ENCODE measurements at regions not wholly inside any gene's neighbourhood (a gene's known extent, or its start where the extent isn't known, plus 50 kb on each side); places are given as distances from the start of the nearest gene placed in this dataset.

- DNase-seq, result no peak
- Histone ChIP-seq H3K36me3 (no peaks in the 10 kb centered on the region), H3K9me3 (no peaks in the 10 kb centered on the region), H3K4me3 (no peak overlapping the region), H3K27me3 (no peaks in the 10 kb centered on the region), H3K4me1 (no peaks in the 10 kb centered on the region), H3K27ac (no peak overlapping the region)
- TF ChIP-seq, protein P1, sequence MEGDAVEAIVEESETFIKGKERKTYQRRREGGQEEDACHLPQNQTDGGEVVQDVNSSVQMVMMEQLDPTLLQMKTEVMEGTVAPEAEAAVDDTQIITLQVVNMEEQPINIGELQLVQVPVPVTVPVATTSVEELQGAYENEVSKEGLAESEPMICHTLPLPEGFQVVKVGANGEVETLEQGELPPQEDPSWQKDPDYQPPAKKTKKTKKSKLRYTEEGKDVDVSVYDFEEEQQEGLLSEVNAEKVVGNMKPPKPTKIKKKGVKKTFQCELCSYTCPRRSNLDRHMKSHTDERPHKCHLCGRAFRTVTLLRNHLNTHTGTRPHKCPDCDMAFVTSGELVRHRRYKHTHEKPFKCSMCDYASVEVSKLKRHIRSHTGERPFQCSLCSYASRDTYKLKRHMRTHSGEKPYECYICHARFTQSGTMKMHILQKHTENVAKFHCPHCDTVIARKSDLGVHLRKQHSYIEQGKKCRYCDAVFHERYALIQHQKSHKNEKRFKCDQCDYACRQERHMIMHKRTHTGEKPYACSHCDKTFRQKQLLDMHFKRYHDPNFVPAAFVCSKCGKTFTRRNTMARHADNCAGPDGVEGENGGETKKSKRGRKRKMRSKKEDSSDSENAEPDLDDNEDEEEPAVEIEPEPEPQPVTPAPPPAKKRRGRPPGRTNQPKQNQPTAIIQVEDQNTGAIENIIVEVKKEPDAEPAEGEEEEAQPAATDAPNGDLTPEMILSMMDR (IDR thresholded peaks at IDR 0.05), result no peak
- ATAC-seq, result no peak
- FAIRE-seq, result no peak
- WGBS, 2 donors, result 63 to 72% methylated on average over 4 of the region's 4 CpGs
- intact Hi-C loops (cut with DNase I), result no loop called here
These were observed 492.0 kb upstream of the SOX5 start for GRCh38 chr12:24441458-24441857.

- H3K27ac ChIP-seq, result no peak overlapping the region
- FAIRE-seq (no peak), DNase-seq (no peak), ATAC-seq (no peak)
- intact Hi-C loops (cut with DNase I), result no loop called here
- no peaks in the 10 kb centered on the region for H3K9me3 ChIP-seq
- TF ChIP-seq, protein P1 (IDR thresholded peaks at IDR 0.05), result no peak
- no peaks in the 10 kb centered on the region for H3K27me3 ChIP-seq
- no peaks in the 10 kb centered on the region for H3K36me3 ChIP-seq
- H3K4me3 ChIP-seq, result no peak overlapping the region
- H3K4me1 ChIP-seq, result no peaks in the 10 kb centered on the region
- WGBS, 2 donors, result 39 to 42% methylated on average over 4 of the region's 4 CpGs
These were observed 487.2 kb upstream of the SOX5 start for GRCh38 chr12:24436667-24437066.

GRCh38 chr12:24431872-24432271 lies 482.4 kb upstream of the SOX5 start:
- H3K36me3 ChIP-seq, result no peaks in the 10 kb centered on the region
- no peak overlapping the region for H3K27ac ChIP-seq
- H3K27me3 ChIP-seq, result no peaks in the 10 kb centered on the region
- H3K9me3 ChIP-seq, result no peaks in the 10 kb centered on the region
- TF ChIP-seq, protein P1 (IDR thresholded peaks at IDR 0.05), result no peak
- no peak for DNase-seq
- FAIRE-seq, result no peak
- intact Hi-C loops (cut with DNase I), result no loop called here
- H3K4me3 ChIP-seq, result no peak overlapping the region
- no peak for ATAC-seq
- WGBS, 2 donors, result 71 to 84% methylated on average over 1 of the region's 1 CpG
- H3K4me1 ChIP-seq, result no peaks in the 10 kb centered on the region

DNA sequence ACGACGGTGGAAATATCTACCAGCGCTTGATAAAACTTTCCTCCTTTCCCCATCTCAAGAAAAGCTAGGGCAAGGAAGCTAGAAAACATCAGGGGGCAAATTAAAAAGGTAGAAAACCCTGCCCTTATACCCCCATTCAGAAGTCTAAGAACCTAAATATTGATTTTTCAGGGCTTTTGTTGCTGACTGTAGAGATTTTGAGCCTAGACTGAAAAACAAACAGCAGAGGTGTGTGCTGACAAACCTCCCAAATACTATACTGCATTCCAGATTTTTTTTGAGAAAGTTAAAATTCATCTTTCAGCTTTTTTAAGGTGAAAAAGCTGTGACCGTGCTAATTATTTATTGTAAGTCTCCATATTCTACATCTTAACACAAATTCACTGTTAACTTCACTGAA lies 478.3 kb upstream of the SOX5 start:
- TF ChIP-seq, protein P1 (IDR thresholded peaks at IDR 0.05), result no peak
- Histone ChIP-seq H3K27ac (no peak overlapping the region), H3K9me3 (no peaks in the 10 kb centered on the region), H3K4me3 (no peak overlapping the region), H3K27me3 (no peaks in the 10 kb centered on the region), H3K4me1 (no peaks in the 10 kb centered on the region), H3K36me3 (no peaks in the 10 kb centered on the region)
- WGBS, 2 donors, result 50 to 64% methylated on average over 4 of the region's 4 CpGs
- FAIRE-seq (no peak), DNase-seq (no peak), ATAC-seq (no peak)
- intact Hi-C loops (cut with DNase I), result no loop called here

GRCh38 chr12:24425601-24425970 lies 476.1 kb upstream of the SOX5 start:
- no peak overlapping the region for H3K27ac ChIP-seq
- no peaks in the 10 kb centered on the region for H3K36me3 ChIP-seq
- no peak overlapping the region for H3K4me3 ChIP-seq
- WGBS, 2 donors, result 83 to 87% methylated on average over 2 of the region's 2 CpGs
- DNase-seq (no peak), FAIRE-seq (no peak), ATAC-seq (no peak)
- TF ChIP-seq, protein P1 (IDR thresholded peaks at IDR 0.05), result no peak
- H3K4me1 ChIP-seq, result no peaks in the 10 kb centered on the region
- H3K27me3 ChIP-seq, result no peaks in the 10 kb centered on the region
- H3K9me3 ChIP-seq, result no peaks in the 10 kb centered on the region
- intact Hi-C loops (cut with DNase I), result no loop called here

Measured in pancreas (tissue), 10 donors.